Esophagus squamous epithelium (tissue), 4 donors: ENCODE measurements at regions not wholly inside any gene's neighbourhood (a gene's known extent, or its start where the extent isn't known, plus 50 kb on each side); places are given as distances from the start of the nearest gene placed in this dataset.

Experiments used
- POLR2A ChIP-seq, 4 donors: fragments of 450-650 bp; IDR thresholded peaks; one replicate each; pipeline ENCODE4 v1.6.1; 2017; ENCODE audit warnings: antibody characterized with exemption in 4 of 4, mild to moderate bottlenecking in 4 of 4, moderate library complexity in 3 of 4
- TF ChIP-seq, protein P1 (sequence below), 6 experiments: fragments of 450-650 bp in 4 of 6; fragments of 200-600 bp in 2 of 6; sonication (generic) in 2 of 6; IDR thresholded peaks; one replicate each; pipeline ENCODE4 v1.5.1; 2016 to 2019; ENCODE audit warnings: antibody characterized with exemption in 6 of 6, mild to moderate bottlenecking in 4 of 6, moderate library complexity in 4 of 6

DNA sequence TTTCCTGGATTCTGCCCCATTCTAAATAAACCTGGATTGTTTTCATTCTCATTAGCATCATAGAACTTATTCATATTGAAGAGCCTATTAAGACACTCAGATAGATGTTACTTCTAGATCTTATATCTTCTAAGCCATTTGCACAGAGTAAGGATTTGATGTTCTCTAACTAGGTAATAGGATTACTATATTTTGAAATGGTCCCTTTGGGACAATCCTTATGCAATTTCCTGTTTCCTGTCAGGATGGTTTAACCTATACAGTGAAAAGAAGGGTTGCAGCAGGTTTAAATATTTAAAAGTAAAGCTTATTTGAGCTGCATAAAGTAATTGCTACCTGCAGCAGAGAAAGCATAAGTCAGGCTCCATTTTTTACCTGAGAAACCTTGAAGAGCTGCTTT is 860.1 kb downstream of the TFAP2A start:
- TF ChIP-seq, protein P1, sequence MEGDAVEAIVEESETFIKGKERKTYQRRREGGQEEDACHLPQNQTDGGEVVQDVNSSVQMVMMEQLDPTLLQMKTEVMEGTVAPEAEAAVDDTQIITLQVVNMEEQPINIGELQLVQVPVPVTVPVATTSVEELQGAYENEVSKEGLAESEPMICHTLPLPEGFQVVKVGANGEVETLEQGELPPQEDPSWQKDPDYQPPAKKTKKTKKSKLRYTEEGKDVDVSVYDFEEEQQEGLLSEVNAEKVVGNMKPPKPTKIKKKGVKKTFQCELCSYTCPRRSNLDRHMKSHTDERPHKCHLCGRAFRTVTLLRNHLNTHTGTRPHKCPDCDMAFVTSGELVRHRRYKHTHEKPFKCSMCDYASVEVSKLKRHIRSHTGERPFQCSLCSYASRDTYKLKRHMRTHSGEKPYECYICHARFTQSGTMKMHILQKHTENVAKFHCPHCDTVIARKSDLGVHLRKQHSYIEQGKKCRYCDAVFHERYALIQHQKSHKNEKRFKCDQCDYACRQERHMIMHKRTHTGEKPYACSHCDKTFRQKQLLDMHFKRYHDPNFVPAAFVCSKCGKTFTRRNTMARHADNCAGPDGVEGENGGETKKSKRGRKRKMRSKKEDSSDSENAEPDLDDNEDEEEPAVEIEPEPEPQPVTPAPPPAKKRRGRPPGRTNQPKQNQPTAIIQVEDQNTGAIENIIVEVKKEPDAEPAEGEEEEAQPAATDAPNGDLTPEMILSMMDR (IDR thresholded peaks at IDR 0.05) = no peak
- TF ChIP-seq POLR2A (IDR thresholded peaks at IDR 0.05) = no peak
